VCaP (cell line): ENCODE measurements at regions not wholly inside any gene's neighbourhood (a gene's known extent, or its start where the extent isn't known, plus 50 kb on each side); places are given as distances from the start of the nearest gene placed in this dataset.

Source experiments
- H3K27ac ChIP-seq: fragments of 450-650 bp; 2 replicates; pipeline ENCODE4 v1.5.1; 2017
- CTCF ChIP-seq: fragments of 450-650 bp; conservative IDR thresholded peaks from 2 replicates; pipeline ENCODE4 v1.5.1; 2017; ENCODE audit warnings: mild to moderate bottlenecking, moderate library complexity

GRCh38 chr1:65068202-65069010, 79.6 kb upstream of the AK4 start:
- peak overlapping the region; percentile 98 for H3K27ac ChIP-seq
- TF ChIP-seq CTCF: no peak

- H3K27ac ChIP-seq: peak overlapping the region; percentile 98
- TF ChIP-seq CTCF: no peak
Measured at GRCh38 chr1:65069011-65069565, 78.9 kb upstream of the AK4 start.

- no peak for TF ChIP-seq CTCF
Measured at GRCh38 chr1:65072845-65073244, 75.2 kb upstream of the AK4 start.

GRCh38 chr1:65075123-65075976, 72.7 kb upstream of the AK4 start:
- H3K27ac ChIP-seq: no peak overlapping the region
- TF ChIP-seq CTCF: peak; percentile 81

More at GRCh38 chr1:65072845-65073244, 75.2 kb upstream of the AK4 start:
- H3K27ac ChIP-seq: no peak overlapping the region

GRCh38 chr1:65077369-65077768, 70.6 kb upstream of the AK4 start:
- H3K27ac ChIP-seq: no peak overlapping the region
- TF ChIP-seq CTCF: no peak

- H3K27ac ChIP-seq: no peak overlapping the region
- no peak for TF ChIP-seq CTCF
Measured at GRCh38 chr1:65079941-65080340, 68.1 kb upstream of the AK4 start.
